LNCAP (cell line): ENCODE measurements at regions not wholly inside any gene's neighbourhood (a gene's known extent, or its start where the extent isn't known, plus 50 kb on each side); places are given as distances from the start of the nearest gene placed in this dataset.

Experiments used
- TF ChIP-seq, protein P1 (sequence below): fragments of 450-650 bp; IDR thresholded peaks from 2 replicates; pipeline ENCODE4 v1.5.1; 2017; ENCODE audit warnings: mild to moderate bottlenecking

DNA sequence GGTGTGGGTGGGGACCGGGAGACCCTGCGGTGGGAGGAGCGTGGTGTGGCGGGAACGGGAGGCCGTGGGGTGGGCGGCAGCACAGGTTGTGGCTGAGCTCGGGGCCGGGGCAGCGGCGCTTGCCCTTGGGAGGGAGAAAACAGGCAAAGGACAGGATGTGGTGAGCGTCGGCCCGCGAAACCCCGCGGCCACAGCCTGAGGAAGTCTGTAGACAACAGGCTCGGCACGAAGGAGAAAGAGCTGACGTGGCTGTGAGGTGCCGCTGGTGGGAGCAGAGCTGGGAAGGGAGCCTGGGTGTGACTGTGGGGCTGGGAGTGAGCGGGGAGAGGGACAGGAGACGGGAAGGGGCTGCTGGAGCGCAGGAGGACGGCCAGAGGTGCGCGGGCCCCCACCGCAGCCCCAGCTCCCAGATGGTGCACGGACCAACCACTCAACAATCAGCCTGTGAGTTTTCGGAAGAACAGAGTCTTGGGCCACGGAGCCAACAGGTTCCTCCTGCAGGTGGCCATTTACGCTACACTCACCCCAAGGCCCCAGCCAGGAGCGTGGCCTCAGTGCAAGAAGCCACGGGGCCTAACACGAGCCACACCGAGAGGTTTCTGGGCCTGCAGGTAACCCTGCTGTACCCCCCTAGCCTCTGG is 202.8 kb downstream of the DLL1 start:
- TF ChIP-seq, protein P1, sequence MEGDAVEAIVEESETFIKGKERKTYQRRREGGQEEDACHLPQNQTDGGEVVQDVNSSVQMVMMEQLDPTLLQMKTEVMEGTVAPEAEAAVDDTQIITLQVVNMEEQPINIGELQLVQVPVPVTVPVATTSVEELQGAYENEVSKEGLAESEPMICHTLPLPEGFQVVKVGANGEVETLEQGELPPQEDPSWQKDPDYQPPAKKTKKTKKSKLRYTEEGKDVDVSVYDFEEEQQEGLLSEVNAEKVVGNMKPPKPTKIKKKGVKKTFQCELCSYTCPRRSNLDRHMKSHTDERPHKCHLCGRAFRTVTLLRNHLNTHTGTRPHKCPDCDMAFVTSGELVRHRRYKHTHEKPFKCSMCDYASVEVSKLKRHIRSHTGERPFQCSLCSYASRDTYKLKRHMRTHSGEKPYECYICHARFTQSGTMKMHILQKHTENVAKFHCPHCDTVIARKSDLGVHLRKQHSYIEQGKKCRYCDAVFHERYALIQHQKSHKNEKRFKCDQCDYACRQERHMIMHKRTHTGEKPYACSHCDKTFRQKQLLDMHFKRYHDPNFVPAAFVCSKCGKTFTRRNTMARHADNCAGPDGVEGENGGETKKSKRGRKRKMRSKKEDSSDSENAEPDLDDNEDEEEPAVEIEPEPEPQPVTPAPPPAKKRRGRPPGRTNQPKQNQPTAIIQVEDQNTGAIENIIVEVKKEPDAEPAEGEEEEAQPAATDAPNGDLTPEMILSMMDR: no peak

- TF ChIP-seq, protein P1: no peak
Observed at GRCh38 chr6:170086639-170087420, 204.0 kb downstream of the DLL1 start.

DNA sequence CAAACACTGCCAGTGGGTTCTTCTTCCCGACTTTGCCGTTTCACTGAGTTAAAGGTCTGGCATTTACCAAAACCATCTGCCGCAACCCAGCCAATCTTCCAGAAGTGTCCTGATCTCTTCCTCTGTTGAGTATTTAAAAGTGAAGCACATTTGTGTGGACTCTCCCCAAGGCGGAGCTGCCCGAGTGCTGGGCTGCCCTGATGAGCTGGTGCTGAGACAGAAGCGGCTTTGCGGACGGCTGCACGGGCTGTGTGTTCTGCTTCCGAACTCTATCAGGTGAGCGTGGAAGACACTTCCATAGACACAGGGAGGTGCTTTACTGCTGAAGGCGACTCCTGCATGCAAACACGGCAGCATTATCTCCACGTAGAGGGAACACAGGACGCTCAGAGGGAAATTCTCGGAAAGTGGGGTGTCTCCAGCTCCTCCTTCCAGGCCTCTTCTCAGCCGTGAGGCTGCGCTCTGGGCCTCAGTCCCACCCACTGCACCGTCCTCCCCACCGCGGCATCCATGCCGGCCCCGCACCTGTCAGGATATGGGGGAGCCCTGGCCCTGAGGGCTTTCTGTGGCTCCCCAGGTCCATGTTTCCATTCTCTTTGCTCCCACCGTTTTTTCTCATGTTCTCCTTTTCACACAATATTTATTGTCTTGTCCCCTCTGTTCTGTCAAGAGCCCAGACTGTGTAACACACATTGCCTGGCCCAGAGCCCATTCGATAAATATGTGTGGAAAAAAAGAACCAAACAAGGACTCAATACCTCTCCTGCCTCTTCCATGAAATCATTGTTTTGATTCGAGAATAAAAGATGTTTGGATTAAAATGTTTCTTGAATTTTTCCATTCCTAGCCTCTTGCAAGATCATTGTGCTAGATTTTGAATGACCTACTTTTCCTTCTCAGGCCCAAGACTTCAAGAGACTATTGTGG is 205.1 kb downstream of the DLL1 start:
- TF ChIP-seq, protein P1: no peak

GRCh38 chr6:170084166-170084730 is 206.6 kb downstream of the DLL1 start:
- TF ChIP-seq, protein P1: no peak

DNA sequence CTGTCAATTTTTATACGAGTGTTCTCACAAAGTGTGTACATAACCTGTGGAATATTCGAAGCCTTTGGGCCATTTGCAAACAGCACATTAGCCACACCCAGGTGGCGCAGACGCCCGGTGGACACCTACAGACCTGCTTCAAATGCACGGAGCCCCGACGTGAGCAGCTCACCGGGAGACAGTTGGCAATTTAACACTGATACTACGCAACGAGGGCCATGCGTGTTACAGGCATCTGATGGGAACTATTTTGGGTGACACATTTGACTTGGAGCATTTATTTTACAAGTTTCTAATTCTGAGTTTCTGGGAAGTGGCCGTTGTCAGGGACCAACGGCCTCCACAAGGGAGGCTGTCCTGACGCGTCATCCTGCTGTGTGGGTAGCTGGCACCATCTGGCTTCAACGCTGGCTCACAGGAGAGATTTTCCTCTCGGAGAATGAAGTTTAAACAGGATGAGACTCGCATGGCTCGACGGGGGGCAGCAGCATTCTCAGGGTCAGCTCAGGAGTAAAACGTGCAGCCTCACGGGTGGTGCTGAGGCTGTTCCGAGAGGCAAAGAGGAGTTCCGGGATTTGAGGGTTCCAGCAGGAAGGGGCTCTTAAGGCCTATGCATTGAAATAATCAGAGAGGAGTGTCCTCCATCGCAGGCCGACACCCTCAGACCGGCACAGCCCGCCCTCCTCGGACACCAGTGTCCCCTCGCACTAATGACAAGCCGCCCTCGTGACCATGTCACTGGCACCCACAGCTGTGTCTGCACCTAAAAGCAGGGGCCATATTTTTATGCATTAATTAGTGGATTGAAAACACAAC is 207.4 kb downstream of the DLL1 start:
- TF ChIP-seq, protein P1: no peak

DNA sequence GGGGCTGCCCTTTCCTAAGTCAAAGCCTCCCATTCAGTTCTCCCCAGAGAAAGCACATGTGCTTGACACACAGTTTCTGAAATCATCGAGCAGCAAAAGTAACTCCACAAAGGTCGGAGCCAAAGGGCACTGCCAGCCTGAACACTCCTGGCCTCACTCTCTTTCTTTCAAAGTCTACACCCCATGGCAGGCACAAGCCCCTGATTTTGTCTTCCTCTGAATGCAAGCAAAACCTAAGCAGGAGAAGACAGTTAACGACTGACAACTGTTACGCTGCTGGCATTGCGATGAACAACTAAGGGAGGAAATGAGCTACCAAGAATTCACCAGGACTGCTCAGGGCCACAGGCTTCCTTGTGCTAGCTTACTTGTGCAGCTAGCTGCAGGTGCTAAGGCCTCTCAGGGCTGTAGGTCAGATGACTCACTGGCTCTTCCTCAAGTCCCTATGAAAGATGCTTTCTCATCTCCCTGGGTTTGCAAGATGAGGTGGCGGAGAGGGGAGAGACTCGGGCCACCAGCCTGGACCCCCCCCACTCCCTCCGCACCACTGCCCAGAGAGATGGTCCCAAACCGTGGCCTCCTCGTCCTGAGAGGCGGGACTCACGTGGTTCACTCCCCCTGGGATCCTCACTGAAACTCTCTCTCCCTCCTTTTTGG is 208.2 kb downstream of the DLL1 start:
- TF ChIP-seq, protein P1: no peak
